ENCODE measurements at regions not wholly inside any gene's neighbourhood (a gene's known extent, or its start where the extent isn't known, plus 50 kb on each side); places are given as distances from the start of the nearest gene placed in this dataset.
A peak's percentile ranks its signal among the peaks of the same experiment; 100 is the strongest.

DNA sequence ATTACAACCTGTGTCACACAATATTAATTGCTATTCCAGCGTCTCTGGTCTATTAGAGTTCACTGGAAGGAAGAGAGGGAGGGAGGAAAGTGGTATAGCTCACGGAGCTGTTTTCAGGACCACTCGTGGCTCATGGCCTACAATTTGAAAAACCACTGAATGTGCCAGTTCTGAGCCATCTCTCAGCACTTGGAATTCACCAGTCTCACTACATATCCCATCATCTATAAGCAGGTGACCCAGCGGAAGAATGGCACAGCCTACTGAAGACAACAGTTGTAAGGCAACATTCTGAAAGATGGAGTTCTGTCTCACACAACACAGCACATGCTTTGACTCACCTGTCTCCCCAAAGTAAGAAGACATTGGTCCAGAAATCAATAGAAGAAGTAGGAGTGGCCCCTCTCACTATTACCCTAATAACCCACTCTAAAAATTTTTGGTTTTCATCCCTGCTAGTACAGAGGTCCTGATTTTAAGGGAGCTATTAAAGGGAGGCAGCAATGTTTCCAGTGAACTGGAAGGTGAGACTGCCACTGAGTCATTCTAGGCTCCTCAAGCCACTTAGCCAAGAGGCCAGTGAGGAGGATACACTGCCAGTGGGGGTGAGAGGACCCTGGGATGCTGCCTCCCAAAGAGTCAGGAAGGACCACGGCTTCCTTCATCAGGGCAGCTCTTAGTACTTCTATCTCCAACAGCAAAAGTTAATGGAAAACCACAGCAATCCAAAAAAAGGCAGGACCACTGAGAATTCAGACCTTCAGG lies 50.0 kb upstream of the DOCK9 start:
- no peak for DNase-seq

DNA sequence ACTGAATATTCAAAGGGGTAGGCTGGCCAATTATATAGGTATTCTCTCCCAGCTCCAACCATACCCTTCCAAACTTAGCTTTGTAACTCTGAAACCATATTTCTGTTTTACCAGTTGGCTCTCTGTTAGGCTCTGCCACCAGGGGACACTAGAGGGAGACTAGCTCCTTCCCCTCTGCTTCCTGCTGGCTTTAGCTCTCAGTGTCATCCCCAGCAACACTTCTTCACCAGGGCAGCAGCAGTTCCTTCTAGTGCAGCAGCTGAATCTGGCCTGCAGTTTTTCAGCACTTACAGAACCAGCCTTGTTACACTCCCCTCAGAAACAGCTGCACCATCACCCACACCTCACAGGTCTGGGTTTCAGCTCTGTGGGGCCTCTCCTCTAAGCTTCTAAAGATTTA lies 51.0 kb upstream of the DOCK9 start:
- peak; percentile 44 to 53 for DNase-seq

DNA sequence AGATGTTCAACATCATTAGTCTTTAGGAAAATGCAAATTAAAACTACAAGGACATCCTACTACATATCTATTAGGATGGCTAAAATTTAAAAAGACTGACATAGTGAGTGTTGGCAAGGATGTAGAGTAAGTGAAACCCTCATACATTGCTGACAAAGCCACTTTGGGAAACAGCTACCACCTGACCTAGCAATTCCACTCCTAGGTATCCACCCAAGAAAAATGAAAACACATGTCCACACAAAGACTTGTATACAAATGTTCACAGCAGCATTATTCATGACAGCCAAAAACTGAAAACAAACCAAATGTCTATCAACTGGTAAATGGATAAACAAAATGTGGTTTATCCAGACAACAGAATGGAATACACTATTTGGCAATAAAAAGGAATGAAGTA lies 51.7 kb upstream of the DOCK9 start:
- no peak for DNase-seq

DNA sequence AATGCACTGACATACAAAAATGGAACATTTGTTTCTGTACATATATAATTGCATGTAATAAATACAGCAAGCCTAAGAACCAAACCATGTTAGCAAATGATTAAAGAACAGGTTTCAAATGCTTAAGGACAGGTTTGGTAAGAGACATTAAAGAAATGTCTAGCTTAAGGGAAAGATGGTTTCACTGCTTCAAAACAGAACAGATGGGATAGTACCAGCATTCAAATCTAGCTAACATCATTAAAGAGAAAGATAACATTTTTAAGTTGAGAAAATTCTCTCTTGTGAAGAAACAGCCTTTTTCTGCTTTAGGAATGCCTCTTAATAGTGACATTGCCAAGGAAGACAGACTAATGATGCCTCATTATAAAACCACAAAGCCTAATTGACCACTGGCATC lies 52.5 kb upstream of the DOCK9 start:
- DNase-seq = no peak

DNA sequence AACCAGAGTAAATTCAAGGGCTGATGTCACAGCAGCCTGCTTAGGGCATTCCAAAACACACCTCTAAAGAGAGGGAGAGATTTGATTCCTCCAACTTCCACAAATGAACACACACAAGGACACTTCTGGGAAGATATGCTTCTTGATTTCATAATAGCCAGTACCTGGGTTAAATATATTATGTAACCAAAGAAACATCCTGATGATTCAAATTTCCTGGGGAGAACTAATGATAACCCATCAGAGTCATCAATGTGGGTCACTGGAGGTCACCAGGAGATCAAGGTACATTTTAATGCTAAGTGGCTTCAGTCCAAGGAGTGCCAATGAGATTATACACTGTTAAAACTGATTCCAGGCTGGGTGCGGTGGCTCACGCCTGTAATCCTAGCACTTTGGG lies 54.0 kb upstream of the DOCK9 start:
- DNase-seq = no peak

DNA sequence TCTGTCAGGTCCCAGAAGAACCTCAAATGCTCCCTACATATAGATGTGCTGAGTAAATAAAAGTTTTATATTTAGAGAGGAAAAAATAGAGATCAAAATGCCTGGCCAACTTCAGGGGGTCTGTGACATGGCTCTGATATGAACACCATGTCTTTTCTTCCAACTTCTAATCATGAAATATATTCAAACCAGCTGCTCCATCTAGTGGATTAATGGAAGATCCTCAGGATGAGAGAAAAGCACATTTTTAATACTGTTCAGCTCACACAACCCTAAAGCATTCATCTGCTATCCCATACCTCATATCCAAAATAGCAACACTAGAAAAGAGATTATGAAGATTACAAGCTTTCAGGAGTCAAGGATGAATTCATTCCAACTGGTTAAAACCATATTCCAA lies 56.0 kb upstream of the DOCK9 start:
- peak in 1 of 2 donors; percentile 51 for DNase-seq

DNA sequence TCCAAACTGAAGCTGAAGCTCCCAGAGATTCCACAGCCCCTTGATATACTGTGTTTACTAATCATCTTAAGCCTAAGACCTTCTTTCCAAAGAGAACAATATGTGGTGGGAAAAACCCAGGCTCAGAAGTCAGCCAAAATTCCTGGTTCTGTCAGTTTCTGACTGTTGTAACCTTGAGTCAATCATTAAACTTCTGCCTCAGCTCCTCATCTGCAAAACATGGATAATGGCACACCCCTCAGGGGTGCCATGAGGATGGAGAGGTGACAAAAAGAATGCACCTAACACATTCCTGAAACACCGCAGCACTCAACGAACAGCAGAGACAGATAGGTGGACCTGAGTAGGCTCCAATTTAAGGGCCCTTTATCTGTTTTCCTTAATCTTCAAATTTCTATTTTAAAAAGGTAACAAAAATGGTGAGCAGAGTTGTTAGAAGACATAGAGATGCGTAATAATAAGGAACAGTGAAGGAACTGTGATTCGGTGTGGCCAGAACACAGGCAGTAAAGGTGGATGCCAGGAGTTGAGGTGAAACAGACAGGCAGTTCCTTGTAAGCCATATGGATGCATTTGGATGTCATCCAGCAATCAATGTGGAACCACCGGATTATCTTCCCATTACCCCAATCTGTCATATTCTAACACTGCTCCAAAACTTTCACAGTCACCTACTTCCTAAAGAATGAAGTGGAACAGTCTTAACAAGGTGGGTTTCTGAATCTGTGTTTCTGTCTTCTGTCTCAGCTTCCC lies 56.6 kb upstream of the DOCK9 start:
- no peak for DNase-seq

DNA sequence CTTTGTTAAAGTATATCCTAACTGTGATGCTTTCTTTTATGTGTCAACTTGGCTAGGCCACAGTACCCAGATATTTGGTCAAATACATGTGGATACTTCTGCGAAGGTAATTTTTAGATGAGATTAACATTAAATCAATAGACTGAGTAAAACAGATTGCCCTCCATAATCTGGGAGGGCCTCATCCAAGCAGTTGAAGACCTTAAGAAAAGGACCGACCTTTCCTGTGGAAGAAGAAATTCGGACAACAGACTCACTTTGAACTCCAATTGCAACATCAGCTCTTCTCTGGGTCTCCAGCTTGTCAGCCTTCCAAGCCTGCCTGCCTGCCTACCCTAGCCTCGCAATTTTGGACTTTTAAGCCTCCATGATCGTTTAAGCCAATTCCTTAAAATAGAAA lies 57.9 kb upstream of the DOCK9 start:
- DNase-seq = no peak

DNA sequence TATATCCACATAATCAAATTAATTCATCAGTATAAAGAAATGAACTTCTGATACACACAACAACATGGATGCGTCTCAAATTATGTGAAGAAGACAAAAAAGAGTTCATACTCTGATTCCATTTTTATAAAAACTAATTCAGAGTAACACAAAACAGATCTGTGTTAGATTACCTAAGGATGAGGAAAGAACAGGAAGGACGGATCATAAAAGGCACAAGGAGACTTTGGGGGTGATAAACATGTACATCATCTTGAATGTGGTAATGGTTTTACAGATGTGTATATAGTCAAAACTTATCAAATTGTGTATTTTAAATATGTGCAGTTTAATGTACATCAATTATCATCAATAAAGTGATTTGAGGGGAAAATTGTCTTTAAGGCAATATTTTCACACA lies 59.9 kb upstream of the DOCK9 start:
- no peak for DNase-seq

DNA sequence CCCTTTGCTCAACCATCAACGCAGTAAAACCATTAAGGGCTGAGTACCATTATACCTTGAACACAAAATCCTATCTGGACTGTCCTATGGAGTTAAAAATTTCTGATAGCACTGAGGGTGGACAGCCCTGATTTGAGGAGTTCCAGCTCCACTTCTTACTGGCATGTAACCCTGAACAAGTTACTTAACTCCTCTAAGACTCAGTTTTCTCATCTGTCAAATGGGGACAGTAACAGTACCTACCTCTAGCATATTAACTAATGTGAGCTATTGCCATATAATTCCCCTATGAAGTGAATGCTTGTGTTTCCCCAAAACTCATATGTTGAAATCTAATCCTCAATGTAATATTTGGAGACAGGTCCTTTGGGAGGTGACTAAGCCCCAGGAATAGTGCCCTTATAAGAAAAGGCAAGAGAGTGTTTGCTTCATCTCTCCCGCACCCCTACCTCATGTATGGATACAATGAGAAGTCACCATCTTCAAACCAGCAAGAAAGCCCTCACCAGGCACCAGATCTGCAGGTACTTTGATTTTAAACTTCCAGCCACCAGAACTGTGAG lies 61.9 kb upstream of the DOCK9 start:
- no peak for DNase-seq

DNA sequence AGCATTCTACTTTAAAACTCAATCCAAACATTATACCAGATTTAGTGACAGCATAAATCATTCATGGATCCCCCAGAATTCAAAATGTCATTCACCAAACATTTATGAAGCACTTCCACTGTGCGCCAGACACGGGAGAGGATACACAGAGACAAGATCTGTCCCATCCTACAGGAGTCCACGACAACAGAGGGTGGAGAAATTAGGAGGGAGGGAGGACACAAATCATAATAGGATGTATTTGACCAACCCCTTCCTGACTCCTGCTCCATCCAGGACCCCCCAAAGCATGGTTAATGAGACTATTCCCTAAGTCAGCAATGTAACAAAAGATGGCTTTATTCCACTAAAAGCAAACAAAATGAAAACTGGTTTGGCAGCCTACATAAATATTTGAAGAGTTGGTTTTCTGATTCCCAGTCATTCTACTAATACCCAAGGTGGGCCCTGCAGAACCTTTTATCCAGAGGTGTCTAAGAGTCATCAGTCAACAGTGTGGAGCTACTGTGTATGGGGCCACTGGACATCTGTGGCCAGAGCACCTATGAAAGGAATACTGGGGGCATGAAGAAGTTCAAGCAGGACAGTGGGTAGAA lies 62.8 kb upstream of the DOCK9 start:
- DNase-seq = no peak

DNA sequence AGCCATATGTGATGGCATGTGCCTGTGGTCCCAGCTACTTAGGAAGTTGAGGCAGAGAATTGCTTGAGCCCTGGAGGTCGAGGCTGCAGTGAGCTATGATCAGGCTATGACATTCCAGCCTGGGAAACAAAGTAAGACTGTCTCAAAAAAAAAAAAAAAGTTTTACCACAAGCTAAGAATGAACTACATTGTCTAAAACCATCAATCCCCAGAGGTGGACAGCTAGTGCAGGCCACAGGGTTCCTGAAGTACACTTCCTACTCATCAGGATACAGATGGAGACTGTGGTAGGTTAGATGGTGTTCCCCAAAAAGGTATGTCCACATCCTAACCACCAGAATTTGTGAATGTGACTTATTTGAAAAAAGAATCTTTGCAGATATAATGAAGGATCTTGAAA lies 63.5 kb upstream of the DOCK9 start:
- no peak for DNase-seq

DNA sequence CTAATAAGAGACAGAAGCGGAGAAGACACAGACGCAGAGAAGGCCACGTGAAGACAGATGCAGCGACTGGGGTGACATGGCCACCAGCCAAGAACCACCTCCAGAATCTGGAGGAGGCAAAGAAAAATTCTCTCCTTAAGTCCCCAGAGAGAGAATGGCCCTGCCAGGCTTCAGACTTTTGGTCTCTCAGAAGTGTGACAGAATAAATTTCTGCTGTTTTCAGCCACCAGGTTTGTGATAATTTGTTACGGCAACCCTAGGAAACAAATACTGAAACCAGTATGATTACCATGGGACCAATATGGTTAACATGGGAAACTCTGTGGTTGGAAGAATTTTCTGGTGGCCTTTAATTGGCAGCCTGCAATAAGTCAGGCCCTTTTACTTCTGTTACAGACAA lies 63.9 kb upstream of the DOCK9 start:
- DNase-seq = no peak

DNA sequence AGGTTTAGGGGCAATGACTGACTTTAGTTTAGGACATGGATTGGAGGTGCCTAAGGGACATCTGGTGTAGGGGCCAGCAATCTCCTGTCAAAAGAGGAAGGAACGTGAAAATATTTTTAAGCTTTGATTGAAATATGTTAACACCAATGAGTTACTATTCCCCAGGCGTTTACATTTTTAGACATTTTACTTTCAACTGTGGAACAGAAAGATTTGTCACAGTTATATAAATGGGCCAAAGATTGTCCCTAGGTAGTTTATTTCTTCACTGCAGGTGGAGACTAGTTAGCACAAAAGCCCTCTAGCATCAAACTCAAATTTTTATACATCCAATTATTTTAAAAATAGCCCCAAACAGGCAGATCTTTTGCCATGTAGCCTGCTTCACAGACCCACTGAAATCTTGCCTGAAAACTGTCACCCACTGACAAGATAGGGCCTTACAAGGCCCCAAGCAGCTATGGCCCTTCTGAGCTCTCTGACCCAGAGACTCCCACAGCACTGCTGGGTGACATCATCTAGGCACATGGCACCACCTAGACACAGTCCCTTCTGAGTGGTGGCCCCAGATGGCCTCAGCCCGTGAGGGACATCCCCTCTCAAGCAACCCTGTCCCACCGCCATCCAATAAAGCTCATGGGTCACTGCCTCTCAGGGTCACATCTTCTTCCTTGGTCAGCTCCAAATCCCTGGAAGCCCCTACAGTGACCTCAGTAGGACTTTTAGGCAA lies 64.8 kb upstream of the DOCK9 start:
- no peak for DNase-seq

DNA sequence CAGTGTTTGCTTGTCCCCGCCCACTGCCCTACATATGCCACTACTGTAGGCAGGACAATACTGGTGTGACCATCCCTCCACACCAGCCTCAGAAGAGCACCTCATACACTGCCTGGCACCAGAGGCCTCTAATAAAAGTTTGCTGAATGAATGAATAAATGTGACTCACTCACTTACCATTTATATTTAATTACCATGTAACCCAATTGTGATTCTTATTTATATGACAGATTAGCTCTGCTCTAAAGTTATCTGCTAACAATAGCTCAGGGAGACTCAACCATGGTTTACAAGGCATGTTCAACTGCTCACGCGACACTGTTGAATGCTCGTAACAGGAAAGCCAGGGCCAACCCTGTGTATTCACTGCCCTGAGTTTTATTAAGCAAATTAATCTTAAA lies 66.0 kb upstream of the DOCK9 start:
- no peak for DNase-seq

DNA sequence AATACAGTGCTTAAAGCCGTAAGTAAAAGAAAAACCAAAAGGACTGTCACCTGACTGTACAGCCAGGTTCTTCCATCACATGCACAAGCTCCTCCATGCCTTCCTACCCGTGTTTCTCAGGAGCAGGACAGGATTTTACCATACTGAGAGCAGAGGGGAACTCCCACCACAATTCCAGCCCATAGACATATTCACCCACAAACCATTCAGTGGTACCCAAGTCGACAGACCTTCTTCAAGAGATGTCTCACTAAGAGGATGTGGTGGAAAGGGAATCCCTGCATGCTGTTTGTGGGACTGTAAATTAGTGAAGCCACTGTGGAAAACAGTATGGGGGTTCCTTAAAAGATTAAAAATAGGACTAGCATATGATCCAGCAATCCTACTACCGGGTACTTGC lies 66.9 kb upstream of the DOCK9 start:
- DNase-seq = no peak

DNA sequence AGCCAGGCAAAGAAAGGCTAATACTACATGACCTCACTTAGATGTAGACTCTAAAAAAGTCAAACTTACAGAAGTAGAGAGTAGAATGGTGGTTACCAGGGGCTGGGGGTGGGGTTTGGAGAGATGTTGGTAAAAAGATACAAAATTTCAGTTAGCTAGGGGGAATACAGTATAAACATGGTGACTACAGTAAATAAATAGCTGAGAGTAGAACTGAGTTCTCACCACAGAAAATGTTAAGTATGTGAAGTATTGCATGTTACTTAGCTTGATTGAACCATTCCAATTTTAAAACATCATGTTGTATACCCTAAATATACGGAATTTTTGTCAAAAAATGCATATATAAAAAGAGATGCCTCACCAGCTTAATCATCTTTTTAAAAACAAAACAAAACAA lies 67.5 kb upstream of the DOCK9 start:
- no peak for DNase-seq

DNA sequence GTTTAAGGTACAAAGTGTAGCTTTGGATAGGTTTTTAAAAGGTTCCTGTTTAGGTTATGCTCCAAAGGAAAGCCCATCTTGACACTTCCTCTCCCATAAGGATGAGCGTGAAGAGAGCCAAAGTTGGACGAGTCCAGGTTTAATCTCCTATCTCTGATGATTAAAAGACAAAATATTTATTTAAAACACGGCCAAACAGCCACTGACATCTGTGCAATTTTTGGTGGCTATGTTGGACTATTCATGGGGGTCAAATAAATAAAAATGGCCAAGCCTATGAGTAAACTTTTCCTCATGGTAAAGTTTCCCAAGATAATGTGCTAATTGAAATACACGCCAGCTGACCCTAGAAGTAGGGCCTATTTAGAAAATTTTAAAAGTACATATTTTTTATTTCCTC lies 69.0 kb upstream of the DOCK9 start:
- DNase-seq = no peak

DNA sequence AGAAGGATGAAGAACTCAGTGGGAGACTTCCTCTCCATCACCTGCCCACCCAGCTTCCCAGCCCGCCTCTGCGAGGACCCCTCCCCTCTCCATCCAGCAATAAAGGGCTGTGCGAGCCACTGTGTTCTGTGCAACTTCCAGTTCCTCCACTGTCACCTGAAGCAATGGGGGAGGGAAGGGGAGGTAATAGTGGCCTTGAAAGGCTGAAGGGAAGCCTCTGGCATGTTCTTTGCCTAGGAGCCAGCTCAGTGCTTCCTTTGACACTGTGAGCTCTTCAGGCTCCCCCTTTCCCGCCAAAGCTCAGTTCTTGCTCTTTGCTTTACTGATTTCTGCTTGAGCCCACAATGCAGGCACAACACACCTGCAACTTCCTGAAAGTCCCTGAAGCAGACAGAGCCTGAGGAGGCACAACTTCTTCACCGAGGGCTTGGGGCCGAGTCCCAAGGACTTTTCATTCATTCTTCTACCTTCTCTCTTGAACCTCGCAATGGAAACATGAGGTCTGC lies 73.2 kb upstream of the DOCK9 start:
- DNase-seq = no peak

DNA sequence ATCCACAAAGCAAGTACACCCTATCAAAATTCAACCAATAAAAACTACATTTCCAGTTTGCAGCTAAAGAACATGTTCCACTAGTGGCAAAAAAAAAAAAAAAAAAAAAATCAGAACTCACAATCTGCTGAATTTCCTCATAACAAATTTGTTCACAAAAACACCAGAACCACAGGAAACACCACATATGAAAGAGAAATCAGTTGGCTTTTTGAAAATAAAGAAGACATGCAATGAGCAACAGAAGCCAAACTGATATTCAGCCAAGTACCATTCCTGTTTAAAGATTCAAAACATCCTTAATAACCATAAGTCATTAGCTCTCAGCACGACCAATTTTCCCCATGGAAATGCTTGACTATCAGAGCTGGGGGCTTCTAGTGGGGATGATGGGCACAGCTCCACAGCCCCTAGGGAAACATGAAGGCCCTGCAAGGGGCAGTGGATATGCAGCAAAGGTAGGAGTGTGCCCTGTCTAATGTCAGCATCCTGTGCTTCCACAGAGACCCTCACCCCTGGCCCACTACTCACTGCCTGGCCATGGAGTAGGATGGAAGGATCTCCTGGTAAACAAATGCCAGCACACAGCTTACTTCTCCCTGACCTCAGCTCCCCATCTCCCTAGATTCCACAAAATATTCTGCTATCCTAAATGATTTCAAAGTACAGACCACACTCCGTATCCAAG lies 74.0 kb upstream of the DOCK9 start:
- peak in 1 of 2 donors; percentile 59 for DNase-seq

DNA sequence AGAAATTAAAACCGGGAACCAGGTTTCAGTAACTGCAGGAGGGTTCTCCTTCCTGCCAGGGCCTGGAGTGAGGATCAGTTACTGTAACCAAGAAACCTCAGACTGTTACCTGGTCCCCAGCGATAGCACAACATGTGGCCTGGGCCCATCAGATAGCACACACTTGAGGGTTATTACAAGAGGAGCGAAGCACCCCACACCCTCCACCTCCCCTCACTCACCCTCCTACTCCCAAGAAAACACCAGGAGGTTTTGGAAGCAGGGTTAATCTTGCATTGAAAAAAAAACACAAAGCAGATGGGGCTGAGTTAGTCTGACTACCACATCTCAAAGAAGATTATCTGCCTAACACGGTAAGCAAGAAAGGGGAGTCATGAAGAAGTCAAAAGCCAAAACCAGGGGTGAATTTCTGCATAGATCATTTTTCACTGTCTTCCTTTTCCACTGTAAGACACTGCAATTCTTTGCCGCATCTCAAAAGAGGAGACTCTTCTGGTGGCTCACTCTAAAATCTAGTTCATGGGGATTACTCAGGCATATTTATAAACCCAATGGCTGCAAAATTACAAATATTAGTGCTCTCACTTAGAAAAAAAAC lies 75.9 kb upstream of the DOCK9 start:
- no peak for DNase-seq

DNA sequence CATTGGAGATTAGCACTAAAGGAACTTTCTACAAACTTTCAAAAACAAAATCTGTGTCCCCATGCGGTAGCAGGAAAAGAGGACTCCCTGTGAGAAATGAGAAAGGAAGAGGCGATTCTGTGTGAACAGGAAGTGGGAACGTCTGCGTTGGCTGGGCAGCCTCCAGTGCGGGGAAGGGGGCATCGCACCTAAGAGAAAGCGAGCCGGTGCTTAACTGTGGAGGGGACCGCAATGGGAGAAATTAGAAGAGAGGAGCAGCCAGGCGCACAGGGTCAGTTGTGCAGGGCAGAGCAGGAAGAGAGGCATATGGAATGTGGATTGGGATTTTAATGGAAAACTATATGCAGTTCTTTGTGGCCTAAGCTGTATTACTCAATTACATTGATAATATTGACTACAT lies 77.4 kb upstream of the DOCK9 start:
- DNase-seq = no peak

Measured in CD4-positive, alpha-beta T cell treated with Interleukin-4 for 1 hour (primary cell).